Endothelial cell of umbilical vein (primary cell): ENCODE measurements at regions not wholly inside any gene's neighbourhood (a gene's known extent, or its start where the extent isn't known, plus 50 kb on each side); places are given as distances from the start of the nearest gene placed in this dataset.

Experiments used
- BruUV-seq: library from RNA; stranded (reverse); fragments of 400-500 nt; replicated peaks from 2 replicates; lab custom pipeline; 2021; lab: Mats Ljungman, UMichigan
- CTCF ChIA-PET: fragments of 300-600, 350-600 bp; sonication (Branson Sonifier 250); formaldehyde crosslinking; loops from one replicate; lab custom pipeline; 2021; ENCODE audit warnings: antibody characterized with exemption, inconsistent platforms; lab: Charles Lee
- POLR2A ChIA-PET: fragments of 300-600, 350-600 bp; sonication (Branson Sonifier 250); formaldehyde crosslinking; loops from one replicate; lab custom pipeline; 2021; ENCODE audit warnings: antibody characterized with exemption, inconsistent platforms; lab: Charles Lee
- DNase-seq: peaks from one replicate; pipeline ENCODE4 v3.0.0-alpha.2; 2011; ENCODE audit warnings: low read depth, low spot score
- FAIRE-seq: peaks from 2 replicates; lab custom pipeline; 2011; peaks lifted over from hg19 to GRCh38; lab: Jason Lieb, UNC
- H2AFZ ChIP-seq: 2 replicates; pipeline ENCODE4 v1.6.0; 2012; ENCODE audit warnings: low read depth, low read length, control low read depth, inconsistent platforms
- H3K27ac ChIP-seq: 2 replicates; pipeline ENCODE4 v1.5.1; 2011; ENCODE audit warnings: low read depth, mild to moderate bottlenecking, control low read depth, low read length, moderate library complexity; ENCODE audit not compliant: insufficient read depth
- H3K27me3 ChIP-seq, 2 experiments: 2 replicates each; pipeline versions ENCODE4 v1.6.0 to v1.6.1; 2011; ENCODE audit warnings: low read length in 2 of 2, mixed read lengths in 1 of 2; ENCODE audit not compliant: control insufficient read depth in 2 of 2, insufficient read depth in 2 of 2
- H3K36me3 ChIP-seq, 2 experiments: 2 replicates in 1 of 2; 3 replicates in 1 of 2; pipeline ENCODE4 v1.5.1; 2011; ENCODE audit warnings: low read length in 2 of 2, mild to moderate bottlenecking in 1 of 2, moderate library complexity in 1 of 2; ENCODE audit not compliant: control insufficient read depth in 2 of 2, insufficient read depth in 2 of 2; ENCODE audit errors: extremely low read depth in 1 of 2
- H3K4me1 ChIP-seq: 3 replicates; pipeline ENCODE4 v1.5.1; 2011; ENCODE audit warnings: mild to moderate bottlenecking, low read length; ENCODE audit not compliant: control insufficient read depth, insufficient read depth; ENCODE audit errors: extremely low read depth
- H3K4me2 ChIP-seq: 2 replicates; pipeline ENCODE4 v1.6.1; 2011; ENCODE audit warnings: low read length, control low read depth, mixed read lengths; ENCODE audit not compliant: insufficient read depth
- H3K4me3 ChIP-seq, 3 experiments: fragments of 200-600 bp in 1 of 3; sonication (generic), shearing (Covaris generic) in 1 of 3; replicated peaks in 1 of 3; 2 replicates each; pipeline ENCODE4 v1.5.1; 2011 to 2016; ENCODE audit warnings: control low read depth in 3 of 3, low read length in 3 of 3, mild to moderate bottlenecking in 2 of 3, inconsistent platforms in 1 of 3, low read depth in 1 of 3, moderate library complexity in 1 of 3; ENCODE audit not compliant: insufficient read depth in 1 of 3
- H3K79me2 ChIP-seq: 2 replicates; pipeline ENCODE4 v1.6.0; 2012; ENCODE audit warnings: low read length, inconsistent platforms; ENCODE audit not compliant: control insufficient read depth, insufficient read depth
- H3K9ac ChIP-seq: replicated peaks from 2 replicates; pipeline ENCODE3; 2011; ENCODE audit warnings: low read length, control low read depth; ENCODE audit not compliant: insufficient read depth; ENCODE audit errors: extremely low read depth
- H3K9me1 ChIP-seq: replicated peaks from 3 replicates; pipeline ENCODE4 v1.6.0; 2011; ENCODE audit warnings: mild to moderate bottlenecking, low read length; ENCODE audit not compliant: control insufficient read depth, insufficient read depth; ENCODE audit errors: extremely low read depth
- H3K9me3 ChIP-seq: replicated peaks from 2 replicates; pipeline ENCODE4 v1.5.1; 2012; ENCODE audit warnings: low read length, inconsistent platforms; ENCODE audit not compliant: control insufficient read depth, insufficient read depth
- H4K20me1 ChIP-seq: replicated peaks from 2 replicates; pipeline ENCODE3; 2011; ENCODE audit warnings: mild to moderate bottlenecking, low read length; ENCODE audit not compliant: control insufficient read depth, insufficient read depth; ENCODE audit errors: extremely low read depth
- EZH2 ChIP-seq: IDR thresholded peaks from 2 replicates; pipeline ENCODE4 v1.6.1; 2012; ENCODE audit warnings: borderline replicate concordance, low read depth, mild to moderate bottlenecking, moderate library complexity, low read length, inconsistent platforms; ENCODE audit not compliant: severe bottlenecking
- FOS ChIP-seq: IDR thresholded peaks from 2 replicates; pipeline ENCODE4 v1.6.1; 2011; ENCODE audit warnings: mild to moderate bottlenecking, low read length, moderate library complexity, borderline replicate concordance; ENCODE audit not compliant: insufficient read depth
- GATA2 ChIP-seq: IDR thresholded peaks from 2 replicates; pipeline ENCODE4 v1.7.0; 2011; ENCODE audit warnings: low read depth, mild to moderate bottlenecking, moderate library complexity, mixed read lengths, low read length; ENCODE audit not compliant: insufficient read length, insufficient read depth
- JUN ChIP-seq: IDR thresholded peaks from 2 replicates; pipeline ENCODE4 v1.6.1; 2011; ENCODE audit warnings: borderline replicate concordance, low read depth; ENCODE audit not compliant: insufficient read length, insufficient read depth
- MYC ChIP-seq: IDR thresholded peaks from one replicate; pipeline ENCODE4 v1.6.1; 2011; ENCODE audit warnings: mild to moderate bottlenecking, low read depth, low read length
- POLR2A ChIP-seq: IDR thresholded peaks from 2 replicates; pipeline ENCODE4 v1.6.1; 2012; ENCODE audit warnings: low read depth, mild to moderate bottlenecking, control low read depth, low read length
- POLR2AphosphoS5 ChIP-seq: IDR thresholded peaks from 2 replicates; pipeline ENCODE4 v1.6.1; 2012; ENCODE audit warnings: low read depth, mild to moderate bottlenecking, control low read depth, low read length, moderate library complexity; ENCODE audit not compliant: insufficient read depth
- dilution Hi-C: fragments of 300-500 bp; cut with MboI; formaldehyde crosslinking; loops from one replicate; pipeline ENCODE4 v1.15.0; 2019; ENCODE audit warnings: low sequenced_read_pairs; ENCODE audit not compliant: extremely low pct_ligation_motif_present
- intact Hi-C: fragments of 100-400 bp; cut with micrococcal nuclease; formaldehyde crosslinking; loops from one replicate; pipeline ENCODE4 v1.10.0; 2022
- TF ChIP-seq, protein P1 (sequence below): IDR thresholded peaks from 2 replicates; pipeline ENCODE4 v1.6.1; 2011; ENCODE audit not compliant: insufficient read depth, insufficient read length
- TF ChIP-seq, protein P2 (sequence below), 2 donors: IDR thresholded peaks; 1 replicate in 1 of 2; 2 replicates in 1 of 2; pipeline ENCODE4 v1.5.1; 2011; ENCODE audit warnings: low read length in 2 of 2, mild to moderate bottlenecking in 2 of 2, moderate library complexity in 2 of 2, control low read depth in 1 of 2, inconsistent platforms in 1 of 2, low read depth in 1 of 2; ENCODE audit not compliant: insufficient read depth in 1 of 2; ENCODE audit errors: extremely low read depth in 1 of 2

- Histone ChIP-seq H3K4me1 (peaks cover 58% of the 10 kb centered on the region), H2AFZ (peak overlapping the region; percentile 87), H3K79me2 (no peaks in the 10 kb centered on the region), H3K4me2 (peak overlapping the region; percentile 49), H3K27me3 (no peaks in the 10 kb centered on the region), H3K4me3 (no peak overlapping the region), H3K9me3 (no peaks in the 10 kb centered on the region), H3K9ac (peak overlapping the region; percentile 69), H3K9me1 (no peaks in the 10 kb centered on the region), H3K27ac (peak overlapping the region; percentile 89), H3K36me3 (no peaks in the 10 kb centered on the region), H4K20me1 (no peaks in the 10 kb centered on the region)
- TF ChIP-seq POLR2A (no peak), JUN (peak; percentile 63), MYC (no peak)
- DNase-seq, result peak; percentile 90
- dilution Hi-C loops, result no loop called here
- ChIA-PET CTCF (interaction anchor here (1.4 kb wide), 1 partner anchor 382 kb away, joined by 3 read pairs; no protein-coding TSS in a partner anchor), POLR2A (no interaction called here)
- peak; percentile 53 for FAIRE-seq
- BruUV-seq, result no TSS peak
- intact Hi-C loops, result loop anchor here (1.0 to 5.0 kb wide), 4 partner anchors 30 to 487 kb away; partner anchors contain the start of genes HEPACAM2, PEX1 and RBM48
Observed at GRCh38 chr7:93015101-93015778, 102.5 kb downstream of the SAMD9 start.

- Histone ChIP-seq H3K9me3 (no peaks in the 10 kb centered on the region), H3K79me2 (no peaks in the 10 kb centered on the region), H4K20me1 (no peaks in the 10 kb centered on the region), H3K4me1 (peaks cover 58% of the 10 kb centered on the region), H3K27ac (peak overlapping the region; percentile 89), H3K27me3 (no peaks in the 10 kb centered on the region), H3K36me3 (no peaks in the 10 kb centered on the region), H3K9me1 (no peaks in the 10 kb centered on the region), H3K9ac (peak overlapping the region; percentile 66), H2AFZ (peak overlapping the region; percentile 72), H3K4me2 (no peak overlapping the region), H3K4me3 (no peak overlapping the region)
- peak; percentile 63 for FAIRE-seq
- POLR2A ChIA-PET, result no interaction called here
- TF ChIP-seq FOS, result no peak
- TF ChIP-seq POLR2A, result no peak
- TF ChIP-seq, protein P1, sequence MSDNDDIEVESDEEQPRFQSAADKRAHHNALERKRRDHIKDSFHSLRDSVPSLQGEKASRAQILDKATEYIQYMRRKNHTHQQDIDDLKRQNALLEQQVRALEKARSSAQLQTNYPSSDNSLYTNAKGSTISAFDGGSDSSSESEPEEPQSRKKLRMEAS, result no peak
- TF ChIP-seq, protein P2, sequence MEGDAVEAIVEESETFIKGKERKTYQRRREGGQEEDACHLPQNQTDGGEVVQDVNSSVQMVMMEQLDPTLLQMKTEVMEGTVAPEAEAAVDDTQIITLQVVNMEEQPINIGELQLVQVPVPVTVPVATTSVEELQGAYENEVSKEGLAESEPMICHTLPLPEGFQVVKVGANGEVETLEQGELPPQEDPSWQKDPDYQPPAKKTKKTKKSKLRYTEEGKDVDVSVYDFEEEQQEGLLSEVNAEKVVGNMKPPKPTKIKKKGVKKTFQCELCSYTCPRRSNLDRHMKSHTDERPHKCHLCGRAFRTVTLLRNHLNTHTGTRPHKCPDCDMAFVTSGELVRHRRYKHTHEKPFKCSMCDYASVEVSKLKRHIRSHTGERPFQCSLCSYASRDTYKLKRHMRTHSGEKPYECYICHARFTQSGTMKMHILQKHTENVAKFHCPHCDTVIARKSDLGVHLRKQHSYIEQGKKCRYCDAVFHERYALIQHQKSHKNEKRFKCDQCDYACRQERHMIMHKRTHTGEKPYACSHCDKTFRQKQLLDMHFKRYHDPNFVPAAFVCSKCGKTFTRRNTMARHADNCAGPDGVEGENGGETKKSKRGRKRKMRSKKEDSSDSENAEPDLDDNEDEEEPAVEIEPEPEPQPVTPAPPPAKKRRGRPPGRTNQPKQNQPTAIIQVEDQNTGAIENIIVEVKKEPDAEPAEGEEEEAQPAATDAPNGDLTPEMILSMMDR (IDR thresholded peaks at IDR 0.05; ENCODE audit: extremely low read depth in 1 of 2, insufficient read depth in 1 of 2, low read depth in 1 of 2, low read length in 2 of 2), result no peak
- TF ChIP-seq JUN, result no peak
- no peak for TF ChIP-seq POLR2AphosphoS5
- no peak for TF ChIP-seq MYC
- no peak for TF ChIP-seq GATA2
- no peak for TF ChIP-seq EZH2
- CTCF ChIA-PET, result no interaction called here
- peak; percentile 57 for DNase-seq
- BruUV-seq, result no TSS peak
- intact Hi-C loops, result loop anchor here (2.0 to 5.0 kb wide), 3 partner anchors 30 to 390 kb away; partner anchors contain the start of gene SAMD9L
- dilution Hi-C loops, result no loop called here
Observed at GRCh38 chr7:93014410-93014809, 103.4 kb downstream of the SAMD9 start.
